Loucy (cell line): ENCODE measurements at regions not wholly inside any gene's neighbourhood (a gene's known extent, or its start where the extent isn't known, plus 50 kb on each side); places are given as distances from the start of the nearest gene placed in this dataset.

Experiments
- H2AFZ ChIP-seq: fragments of 200-600 bp; sonication (generic); 2 replicates; pipeline ENCODE4 v1.6.0; 2016; ENCODE audit warnings: antibody characterized with exemption, mild to moderate bottlenecking, low read length, moderate library complexity
- H3F3A ChIP-seq: fragments of 200-600 bp; 2 replicates; pipeline ENCODE4 v1.6.0; 2016; ENCODE audit warnings: antibody characterized with exemption, low read depth, mild to moderate bottlenecking
- H3K27me3 ChIP-seq: fragments of 200-600 bp; sonication (generic); 2 replicates; pipeline ENCODE4 v1.6.1; 2014; ENCODE audit warnings: low read length, mild to moderate bottlenecking; ENCODE audit not compliant: insufficient read depth, poor library complexity, severe bottlenecking
- H3K36me3 ChIP-seq: fragments of 200-600 bp; sonication (generic); 2 replicates; pipeline ENCODE4 v1.6.1; 2016; ENCODE audit warnings: low read length; ENCODE audit not compliant: insufficient read depth
- H3K4me1 ChIP-seq: fragments of 200-600 bp; sonication (generic); 2 replicates; pipeline ENCODE4 v1.5.1; 2014; ENCODE audit warnings: low read length, mild to moderate bottlenecking; ENCODE audit not compliant: insufficient read depth, poor library complexity, severe bottlenecking
- H3K4me2 ChIP-seq: fragments of 200-600 bp; sonication (generic); 2 replicates; pipeline ENCODE4 v1.6.0; 2014; ENCODE audit warnings: antibody characterized with exemption, low read length, low read depth, mild to moderate bottlenecking; ENCODE audit not compliant: poor library complexity, severe bottlenecking
- H3K4me3 ChIP-seq: fragments of 200-600 bp; sonication (generic); 2 replicates; pipeline ENCODE4 v1.5.1; 2014; ENCODE audit warnings: low read length, mild to moderate bottlenecking, mixed read lengths; ENCODE audit not compliant: poor library complexity, severe bottlenecking
- H3K79me2 ChIP-seq: fragments of 200-600 bp; sonication (generic); 2 replicates; pipeline ENCODE4 v1.6.1; 2014; ENCODE audit warnings: low read length; ENCODE audit not compliant: insufficient read depth
- H3K9ac ChIP-seq: fragments of 200-600 bp; sonication (generic); 2 replicates; pipeline ENCODE4 v1.6.0; 2014; ENCODE audit warnings: mild to moderate bottlenecking, low read depth, low read length, moderate library complexity; ENCODE audit not compliant: poor library complexity, severe bottlenecking
- H3K9me2 ChIP-seq: fragments of 200-600 bp; sonication (generic); replicated peaks from 2 replicates; pipeline ENCODE4 v1.6.1; 2016; ENCODE audit warnings: low read depth, low read length, mixed read lengths
- H3K9me3 ChIP-seq: fragments of 200-600 bp; sonication (generic); 2 replicates; pipeline ENCODE4 v1.6.1; 2014; ENCODE audit warnings: mild to moderate bottlenecking, antibody characterized with exemption, low read length, low read depth; ENCODE audit not compliant: insufficient read depth
- H4K20me1 ChIP-seq: fragments of 200-600 bp; sonication (generic); 2 replicates; pipeline ENCODE4 v1.6.0; 2014; ENCODE audit warnings: antibody characterized with exemption, low read length, mild to moderate bottlenecking; ENCODE audit not compliant: insufficient read depth, poor library complexity, severe bottlenecking
- EZH2phosphoT487 ChIP-seq: fragments of 200-600 bp; IDR thresholded peaks from 2 replicates; pipeline ENCODE4 v1.6.1; 2018; ENCODE audit warnings: antibody characterized with exemption, mild to moderate bottlenecking, moderate library complexity, borderline replicate concordance
- TF ChIP-seq, protein P1 (sequence below): fragments of 200-600 bp; sonication (generic); conservative IDR thresholded peaks from 2 replicates; pipeline ENCODE4 v1.5.1; 2014; ENCODE audit warnings: mild to moderate bottlenecking, antibody characterized with exemption, low read length

DNA sequence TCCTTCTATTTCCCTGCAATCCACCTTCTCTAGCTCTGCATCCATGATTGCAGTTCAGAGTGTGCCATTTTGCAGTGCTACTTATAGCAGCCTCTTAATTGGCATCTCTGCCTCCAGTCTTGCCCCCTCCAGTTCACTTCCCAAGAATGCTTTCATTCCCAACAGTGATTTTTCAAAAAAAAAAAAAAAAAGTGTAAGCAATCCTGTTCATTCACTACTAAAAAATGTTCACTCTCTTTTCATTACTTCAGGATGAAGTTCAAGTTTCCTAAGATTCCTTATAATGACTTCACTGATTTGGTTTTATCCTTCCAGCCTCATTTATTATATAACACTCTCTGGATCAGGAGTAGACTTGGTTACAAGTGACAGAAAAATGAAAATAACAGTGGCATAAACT lies 124.7 kb upstream of the LNX1 start:
- no peak overlapping the region for H3K4me2 ChIP-seq
- no peaks in the 10 kb centered on the region for H3K36me3 ChIP-seq
- no peaks in the 10 kb centered on the region for H3K27me3 ChIP-seq
- H3K9me3 ChIP-seq: no peaks in the 10 kb centered on the region
- H3K9me2 ChIP-seq: no peaks in the 10 kb centered on the region
- no peak overlapping the region for H3K4me3 ChIP-seq
- no peaks in the 10 kb centered on the region for H3K79me2 ChIP-seq
- H3F3A ChIP-seq: no peaks in the 10 kb centered on the region
- H4K20me1 ChIP-seq: no peaks in the 10 kb centered on the region
- no peak overlapping the region for H3K9ac ChIP-seq
- no peak overlapping the region for H2AFZ ChIP-seq
- H3K4me1 ChIP-seq: no peaks in the 10 kb centered on the region
- TF ChIP-seq, protein P1, sequence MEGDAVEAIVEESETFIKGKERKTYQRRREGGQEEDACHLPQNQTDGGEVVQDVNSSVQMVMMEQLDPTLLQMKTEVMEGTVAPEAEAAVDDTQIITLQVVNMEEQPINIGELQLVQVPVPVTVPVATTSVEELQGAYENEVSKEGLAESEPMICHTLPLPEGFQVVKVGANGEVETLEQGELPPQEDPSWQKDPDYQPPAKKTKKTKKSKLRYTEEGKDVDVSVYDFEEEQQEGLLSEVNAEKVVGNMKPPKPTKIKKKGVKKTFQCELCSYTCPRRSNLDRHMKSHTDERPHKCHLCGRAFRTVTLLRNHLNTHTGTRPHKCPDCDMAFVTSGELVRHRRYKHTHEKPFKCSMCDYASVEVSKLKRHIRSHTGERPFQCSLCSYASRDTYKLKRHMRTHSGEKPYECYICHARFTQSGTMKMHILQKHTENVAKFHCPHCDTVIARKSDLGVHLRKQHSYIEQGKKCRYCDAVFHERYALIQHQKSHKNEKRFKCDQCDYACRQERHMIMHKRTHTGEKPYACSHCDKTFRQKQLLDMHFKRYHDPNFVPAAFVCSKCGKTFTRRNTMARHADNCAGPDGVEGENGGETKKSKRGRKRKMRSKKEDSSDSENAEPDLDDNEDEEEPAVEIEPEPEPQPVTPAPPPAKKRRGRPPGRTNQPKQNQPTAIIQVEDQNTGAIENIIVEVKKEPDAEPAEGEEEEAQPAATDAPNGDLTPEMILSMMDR: no peak
- no peak for TF ChIP-seq EZH2phosphoT487

DNA sequence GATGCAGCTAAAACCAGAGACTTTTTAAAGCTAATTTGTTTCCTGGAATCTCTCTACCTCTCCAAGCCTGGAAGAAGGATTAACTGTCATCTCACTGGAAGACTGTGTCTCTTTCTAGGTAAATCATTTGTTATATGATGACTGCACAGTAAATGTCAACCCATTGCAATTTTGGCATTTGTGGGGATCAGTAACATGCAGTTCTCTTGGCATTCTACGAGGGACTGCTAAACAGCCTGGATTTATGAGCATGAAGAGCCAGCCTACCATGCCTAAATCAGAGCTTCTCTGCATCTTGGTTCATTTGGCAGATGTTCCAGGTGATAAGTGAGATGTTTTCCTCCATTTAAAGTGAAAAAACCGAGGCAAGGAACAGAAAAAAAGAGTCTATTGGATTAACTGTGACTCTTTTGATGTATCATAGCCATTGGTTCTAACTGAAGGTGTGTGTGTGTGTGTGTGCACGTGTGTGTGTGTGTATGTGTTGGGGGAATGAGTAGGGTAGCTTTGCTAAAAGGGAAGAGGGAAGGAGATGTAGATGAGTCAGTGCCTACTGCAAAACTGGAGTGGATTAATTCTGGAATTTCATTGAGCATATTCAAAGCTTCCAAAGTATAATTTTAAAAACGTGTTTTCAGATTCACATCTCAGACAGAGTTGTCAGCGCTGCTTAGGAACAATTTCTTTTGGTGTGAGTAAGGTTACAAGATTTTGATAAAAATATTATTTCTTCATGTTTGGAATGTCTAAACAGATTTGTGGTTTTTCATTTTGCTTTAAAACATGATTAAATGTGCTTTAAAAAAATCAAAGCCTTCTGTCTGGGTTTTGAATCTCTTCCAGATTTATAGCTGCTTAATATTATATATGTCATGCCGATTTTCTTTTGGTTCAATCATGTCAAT lies 123.2 kb upstream of the LNX1 start:
- TF ChIP-seq, protein P1: no peak
- TF ChIP-seq EZH2phosphoT487: no peak
- Histone ChIP-seq H3K27me3 (no peaks in the 10 kb centered on the region), H3K9me2 (no peaks in the 10 kb centered on the region), H2AFZ (no peak overlapping the region), H3K79me2 (no peaks in the 10 kb centered on the region), H4K20me1 (no peaks in the 10 kb centered on the region), H3K4me1 (no peaks in the 10 kb centered on the region), H3K36me3 (no peaks in the 10 kb centered on the region), H3K4me3 (no peak overlapping the region), H3K9ac (no peak overlapping the region), H3K9me3 (no peaks in the 10 kb centered on the region), H3K4me2 (no peak overlapping the region), H3F3A (no peaks in the 10 kb centered on the region)

DNA sequence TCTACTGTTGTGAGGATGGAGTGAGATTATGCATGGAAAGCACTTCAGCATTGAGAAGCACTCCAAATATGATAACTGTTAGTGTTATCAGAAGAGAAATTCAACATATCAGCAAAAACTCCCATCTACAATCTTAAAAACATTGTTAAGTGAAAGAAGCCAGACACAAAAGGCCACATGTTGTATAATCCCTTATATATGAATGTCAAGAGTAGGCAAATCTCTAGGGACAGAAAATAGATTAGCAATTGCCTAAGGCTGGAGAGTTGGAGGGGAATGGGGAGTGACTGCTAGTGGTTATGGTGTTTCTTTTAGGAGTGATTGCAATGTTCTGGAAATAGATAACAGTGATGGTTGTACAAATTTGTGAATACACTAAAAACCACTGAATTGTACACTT lies 122.5 kb upstream of the LNX1 start:
- no peaks in the 10 kb centered on the region for H3K4me1 ChIP-seq
- no peaks in the 10 kb centered on the region for H3F3A ChIP-seq
- no peaks in the 10 kb centered on the region for H3K36me3 ChIP-seq
- H2AFZ ChIP-seq: no peak overlapping the region
- H3K9me3 ChIP-seq: no peaks in the 10 kb centered on the region
- no peak overlapping the region for H3K4me3 ChIP-seq
- H3K9ac ChIP-seq: no peak overlapping the region
- H3K79me2 ChIP-seq: no peaks in the 10 kb centered on the region
- H3K9me2 ChIP-seq: no peaks in the 10 kb centered on the region
- H3K4me2 ChIP-seq: no peak overlapping the region
- TF ChIP-seq EZH2phosphoT487: no peak
- TF ChIP-seq, protein P1: no peak
- no peaks in the 10 kb centered on the region for H4K20me1 ChIP-seq
- no peaks in the 10 kb centered on the region for H3K27me3 ChIP-seq
